PFSK-1 (cell line): ENCODE measurements at regions not wholly inside any gene's neighbourhood (a gene's known extent, or its start where the extent isn't known, plus 50 kb on each side); places are given as distances from the start of the nearest gene placed in this dataset.

Source experiments
- FOXP2 ChIP-seq: optimal IDR thresholded peaks from 2 replicates; pipeline ENCODE3; 2011; ENCODE audit warnings: borderline replicate concordance, control low read depth, inconsistent platforms; ENCODE audit not compliant: insufficient read depth; ENCODE audit errors: extremely low read length, extremely low read depth
- POLR2AphosphoS5 ChIP-seq: IDR thresholded peaks from 2 replicates; pipeline ENCODE4 v1.6.1; 2012; ENCODE audit warnings: low read depth, mild to moderate bottlenecking, control low read depth, low read length, moderate library complexity
- REST ChIP-seq, 2 experiments: IDR thresholded peaks; 2 replicates each; pipeline versions ENCODE4 v1.6.1 to v1.8.0; 2011 to 2012; ENCODE audit warnings: low read depth in 2 of 2, low read length in 2 of 2, control low read depth in 1 of 2, inconsistent platforms in 1 of 2, mild to moderate bottlenecking in 1 of 2, moderate library complexity in 1 of 2; ENCODE audit not compliant: insufficient read depth in 1 of 2
- SIN3A ChIP-seq: IDR thresholded peaks from 2 replicates; pipeline ENCODE4 v1.6.1; 2012; ENCODE audit warnings: mild to moderate bottlenecking, low read length, moderate library complexity, borderline replicate concordance; ENCODE audit not compliant: insufficient read depth
- TAF1 ChIP-seq: IDR thresholded peaks from 2 replicates; pipeline ENCODE4 v1.6.1; 2012; ENCODE audit warnings: low read length, control low read depth, borderline replicate concordance; ENCODE audit not compliant: insufficient read depth

DNA sequence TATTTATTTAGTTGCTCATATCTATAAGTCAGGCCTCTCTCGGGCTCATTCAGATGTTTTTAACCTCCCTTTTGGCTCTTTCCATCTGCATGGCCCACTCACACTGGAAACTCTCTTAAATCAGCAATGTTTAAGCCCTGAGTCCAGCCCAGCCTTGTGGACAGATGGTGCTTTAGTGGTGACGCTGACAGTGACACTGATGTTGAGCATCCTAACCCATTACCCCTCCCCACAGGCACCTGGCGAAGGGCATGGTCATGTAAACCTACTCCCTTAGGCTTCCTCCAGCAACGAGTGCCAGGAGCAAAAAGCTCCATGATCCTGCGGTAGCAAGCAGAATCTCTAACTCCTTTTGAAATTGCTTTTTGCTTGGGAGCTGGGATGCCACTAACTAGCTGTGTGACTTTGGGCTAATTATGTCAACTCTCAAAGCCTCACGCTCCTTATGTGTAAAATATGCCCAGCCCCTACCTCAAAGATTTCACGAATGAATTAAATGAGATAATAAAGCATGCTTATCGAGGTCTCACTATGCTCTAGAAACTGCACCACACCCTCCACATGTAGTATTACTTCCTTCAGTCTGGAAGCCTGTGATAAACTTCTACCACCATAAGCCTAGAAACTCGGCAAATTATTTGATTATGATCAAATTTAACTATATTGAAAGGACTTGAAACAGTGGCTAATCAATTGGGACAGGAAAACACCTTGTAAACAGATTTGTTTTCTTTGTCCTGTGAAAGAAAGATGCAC, 569.4 kb downstream of the BCOR start:
- no peak for TF ChIP-seq SIN3A
- no peak for TF ChIP-seq POLR2AphosphoS5
- TF ChIP-seq REST (IDR thresholded peaks at IDR 0.05; ENCODE audit: insufficient read depth in 1 of 2, low read depth in 2 of 2, low read length in 2 of 2): no peak
- no peak for TF ChIP-seq TAF1
- TF ChIP-seq FOXP2: no peak
